Sigmoid colon (tissue), 6 donors: ENCODE measurements at regions not wholly inside any gene's neighbourhood (a gene's known extent, or its start where the extent isn't known, plus 50 kb on each side); places are given as distances from the start of the nearest gene placed in this dataset.
A peak's percentile ranks its signal among the peaks of the same experiment; 100 is the strongest.

Experiments used
- DNase-seq: peaks from one replicate; pipeline ENCODE4 v3.0.0-alpha.2; 2019
- H3K27ac ChIP-seq, 4 donors: fragments of 200-600 bp; sonication (generic); one replicate each; pipeline ENCODE4 v1.5.1; 2016 to 2019; ENCODE audit warnings: mild to moderate bottlenecking in 1 of 4
- H3K27me3 ChIP-seq, 3 donors: fragments of 200-600 bp; sonication (generic); one replicate each; pipeline ENCODE4 v1.5.1; 2019; ENCODE audit warnings: mild to moderate bottlenecking in 1 of 3
- H3K36me3 ChIP-seq, 4 donors: fragments of 200-600 bp; sonication (generic); one replicate each; pipeline ENCODE4 v1.5.1; 2016 to 2019
- H3K4me1 ChIP-seq, 4 donors: fragments of 200-600 bp; sonication (generic); one replicate each; pipeline ENCODE4 v1.5.1; 2017 to 2019
- H3K4me3 ChIP-seq, 4 donors: fragments of 200-600 bp; sonication (generic); one replicate each; pipeline ENCODE4 v1.5.1; 2017 to 2019; ENCODE audit warnings: mild to moderate bottlenecking in 2 of 4, moderate library complexity in 1 of 4
- H3K9me3 ChIP-seq, 4 donors: fragments of 200-600 bp in 3 of 4; sonication (generic) in 3 of 4; one replicate each; pipeline versions ENCODE4 v1.5.1 to v1.6.1; 2013 to 2019
- CTCF ChIP-seq, 4 experiments: fragments of 450-650 bp in 3 of 4; fragments of 200-600 bp in 1 of 4; IDR thresholded peaks; one replicate each; pipeline ENCODE4 v1.5.1; 2016 to 2019; ENCODE audit warnings: antibody characterized with exemption in 4 of 4, mild to moderate bottlenecking in 3 of 4, moderate library complexity in 2 of 4
- EP300 ChIP-seq, 4 donors: sonication (generic); formaldehyde crosslinking; IDR thresholded peaks; one replicate each; pipeline ENCODE4 v1.6.1; 2017; ENCODE audit warnings: antibody characterized with exemption in 4 of 4
- POLR2A ChIP-seq, 2 donors: fragments of 450-650 bp; IDR thresholded peaks; one replicate each; pipeline ENCODE4 v1.6.1; 2016; ENCODE audit warnings: antibody characterized with exemption in 2 of 2, mild to moderate bottlenecking in 2 of 2, moderate library complexity in 2 of 2
- POLR2AphosphoS5 ChIP-seq, 4 donors: sonication (generic); formaldehyde crosslinking; IDR thresholded peaks; one replicate each; pipeline ENCODE4 v1.6.1; 2017; ENCODE audit warnings: antibody characterized with exemption in 4 of 4
- WGBS, 2 donors: extraction: QIAGEN DNeasy Blood & Tissue Kit; methylation state at CpG; one replicate each; pipeline ENCODE4 v1.1.7; 2013; 5-methylcytosine and 5-hydroxymethylcytosine counted together
- intact Hi-C: fragments of 100-400 bp; cut with DNase I; formaldehyde crosslinking; loops from one replicate; pipeline ENCODE4 v1.15.1; 2023
- donor health status: healthy with polysubstance abuse.
- donor health status: healthy.

GRCh38 chr3:39668420-39668819, 141.0 kb upstream of the MYRIP start:
- WGBS, 2 donors, result 5 to 16% methylated on average over 5 of the region's 5 CpGs
- intact Hi-C loops, result no loop called here
- H3K27me3 ChIP-seq, result no peaks in the 10 kb centered on the region
- H3K4me1 ChIP-seq, result no peaks in the 10 kb centered on the region
- H3K36me3 ChIP-seq, result no peaks in the 10 kb centered on the region
- H3K4me3 ChIP-seq, result no peak overlapping the region
- DNase-seq, result no peak
- no peak overlapping the region for H3K27ac ChIP-seq
- no peaks in the 10 kb centered on the region for H3K9me3 ChIP-seq
- peak in 2 of 4 experiments; percentile 7 to 10 for TF ChIP-seq CTCF (IDR thresholded peaks at IDR 0.05)
- no peak for TF ChIP-seq POLR2A (IDR thresholded peaks at IDR 0.05)
- no peak for TF ChIP-seq POLR2AphosphoS5 (IDR thresholded peaks at IDR 0.05)

GRCh38 chr3:39671116-39671515, 138.3 kb upstream of the MYRIP start:
- no peaks in the 10 kb centered on the region for H3K9me3 ChIP-seq
- DNase-seq, result no peak
- no peaks in the 10 kb centered on the region for H3K36me3 ChIP-seq
- no peak overlapping the region for H3K4me3 ChIP-seq
- 90 to 92% methylated on average over 4 of the region's 4 CpGs for WGBS, 2 donors
- TF ChIP-seq POLR2AphosphoS5 (IDR thresholded peaks at IDR 0.05) (no peak), CTCF (IDR thresholded peaks at IDR 0.05) (no peak), EP300 (IDR thresholded peaks at IDR 0.05) (no peak), POLR2A (IDR thresholded peaks at IDR 0.05) (no peak)
- no peak overlapping the region for H3K27ac ChIP-seq
- no peaks in the 10 kb centered on the region for H3K4me1 ChIP-seq
- H3K27me3 ChIP-seq, result no peaks in the 10 kb centered on the region
- intact Hi-C loops, result no loop called here

- Histone ChIP-seq H3K4me1 (no peaks in the 10 kb centered on the region), H3K4me3 (no peak overlapping the region), H3K27me3 (no peaks in the 10 kb centered on the region), H3K27ac (no peak overlapping the region), H3K9me3 (no peaks in the 10 kb centered on the region), H3K36me3 (no peaks in the 10 kb centered on the region)
- DNase-seq, result no peak
- TF ChIP-seq POLR2AphosphoS5 (IDR thresholded peaks at IDR 0.05) (no peak), POLR2A (IDR thresholded peaks at IDR 0.05) (no peak), CTCF (IDR thresholded peaks at IDR 0.05) (no peak), EP300 (IDR thresholded peaks at IDR 0.05) (no peak)
- 68 to 69% methylated on average over 2 of the region's 2 CpGs for WGBS, 2 donors
- intact Hi-C loops, result no loop called here
Measured at GRCh38 chr3:39671600-39671999, 137.8 kb upstream of the MYRIP start.

- Histone ChIP-seq H3K4me1 (no peaks in the 10 kb centered on the region), H3K4me3 (no peak overlapping the region), H3K27ac (no peak overlapping the region), H3K9me3 (no peaks in the 10 kb centered on the region), H3K36me3 (no peaks in the 10 kb centered on the region), H3K27me3 (no peaks in the 10 kb centered on the region)
- no peak for DNase-seq
- intact Hi-C loops, result loop anchor here (5.0 kb wide), 1 partner anchor 472 kb away; no protein-coding TSS in a partner anchor
- TF ChIP-seq EP300 (IDR thresholded peaks at IDR 0.05) (no peak), POLR2A (IDR thresholded peaks at IDR 0.05) (no peak), POLR2AphosphoS5 (IDR thresholded peaks at IDR 0.05) (no peak), CTCF (IDR thresholded peaks at IDR 0.05) (no peak)
- 96 to 98% methylated on average over 1 of the region's 1 CpG for WGBS, 2 donors
Measured at GRCh38 chr3:39705351-39705900, 104.0 kb upstream of the MYRIP start.

GRCh38 chr3:39707314-39707909, 102.0 kb upstream of the MYRIP start:
- H3K27ac ChIP-seq, result no peak overlapping the region
- no peak overlapping the region for H3K4me3 ChIP-seq
- WGBS, 2 donors, result 11 to 23% methylated on average over 5 of the region's 5 CpGs
- intact Hi-C loops, result loop anchor here (5.0 kb wide), 1 partner anchor 470 kb away; no protein-coding TSS in a partner anchor
- H3K9me3 ChIP-seq, result no peaks in the 10 kb centered on the region
- no peaks in the 10 kb centered on the region for H3K36me3 ChIP-seq
- no peak for TF ChIP-seq EP300 (IDR thresholded peaks at IDR 0.05)
- TF ChIP-seq POLR2A (IDR thresholded peaks at IDR 0.05), result no peak
- peak in 3 of 4 experiments; percentile 37 to 60 (median 41) for TF ChIP-seq CTCF (IDR thresholded peaks at IDR 0.05)
- TF ChIP-seq POLR2AphosphoS5 (IDR thresholded peaks at IDR 0.05), result no peak
- no peak for DNase-seq
- no peaks in the 10 kb centered on the region for H3K27me3 ChIP-seq
- H3K4me1 ChIP-seq, result no peaks in the 10 kb centered on the region
